Ovary (tissue), 7 donors: ENCODE measurements at regions not wholly inside any gene's neighbourhood (a gene's known extent, or its start where the extent isn't known, plus 50 kb on each side); places are given as distances from the start of the nearest gene placed in this dataset.

Experiments used
- DNase-seq, 5 donors: peaks; one replicate each; pipeline ENCODE4 v3.0.0-alpha.2; 2019 to 2020
- H3K27ac ChIP-seq, 2 donors: fragments of 200-600 bp; one replicate each; pipeline versions ENCODE4 v1.5.1 to v1.8.0; 2019 to 2022
- H3K27me3 ChIP-seq: fragments of 200-600 bp; one replicate; pipeline ENCODE4 v1.8.0; 2022
- H3K36me3 ChIP-seq: fragments of 200-600 bp; sonication (generic); one replicate; pipeline ENCODE4 v1.5.1; 2019
- H3K4me1 ChIP-seq: one replicate; pipeline ENCODE4 v1.8.1; 2013; ENCODE audit warnings: mild to moderate bottlenecking, moderate library complexity; ENCODE audit not compliant: insufficient read depth
- H3K4me3 ChIP-seq: fragments of 200-600 bp; sonication (generic); one replicate; pipeline ENCODE4 v1.5.1; 2017
- H3K9me3 ChIP-seq, 2 donors: fragments of 200-600 bp in 1 of 2; sonication (generic) in 1 of 2; one replicate each; pipeline versions ENCODE4 v1.5.1 to v1.8.1; 2013 to 2019; ENCODE audit warnings: mild to moderate bottlenecking in 1 of 2, moderate library complexity in 1 of 2
- CTCF ChIP-seq, 3 donors: fragments of 450-650 bp in 2 of 3; fragments of 200-600 bp in 1 of 3; IDR thresholded peaks; one replicate each; pipeline versions ENCODE4 v1.5.1 to v1.8.0; 2016 to 2022; ENCODE audit warnings: antibody characterized with exemption in 3 of 3, mild to moderate bottlenecking in 1 of 3
- EP300 ChIP-seq: sonication (generic); formaldehyde crosslinking; IDR thresholded peaks from one replicate; pipeline ENCODE4 v1.6.1; 2017; ENCODE audit warnings: antibody characterized with exemption
- POLR2A ChIP-seq: fragments of 450-650 bp; IDR thresholded peaks from one replicate; pipeline ENCODE4 v1.6.1; 2017; ENCODE audit warnings: antibody characterized with exemption, mild to moderate bottlenecking, moderate library complexity
- WGBS, 3 donors: extraction: QIAGEN DNeasy Blood & Tissue Kit in 1 of 3; methylation state at CpG; one replicate each; pipeline versions ENCODE4 v1.1.5 to v1.1.7; 2013 to 2017; 5-methylcytosine and 5-hydroxymethylcytosine counted together
- intact Hi-C, 4 donors: fragments of 100-400 bp; cut with DNase I; formaldehyde crosslinking; loops; one replicate each; pipeline versions ENCODE4 v1.11.0 to v1.15.1; 2022 to 2023
- donor health status: DM: no; HTN: no; CAD: no; lungs with moderate emphysema.
- donor health status: DM: no; HTN: no; CAD: no.
- donor health status: Bipolar disorder and iron deficiency.
- donor health status: DM: no; HTN: no; CAD: no.
- donor health status: DM: yes; HTN: yes; CAD: no.

- TF ChIP-seq EP300 (no peak), POLR2A (no peak), CTCF (IDR thresholded peaks at IDR 0.05) (no peak)
- intact Hi-C loops: no loop called here
- DNase-seq: no peak
- no peak overlapping the region for H3K27ac ChIP-seq
- no peaks in the 10 kb centered on the region for H3K36me3 ChIP-seq
- H3K9me3 ChIP-seq: no peaks in the 10 kb centered on the region
- no peak overlapping the region for H3K4me3 ChIP-seq
- no peaks in the 10 kb centered on the region for H3K4me1 ChIP-seq
- H3K27me3 ChIP-seq: no peaks in the 10 kb centered on the region
- 77 to 83% (median 81%) methylated on average over 9 of the region's 9 CpGs for WGBS, 3 donors
Measured at GRCh38 chr10:47160261-47160908, 139.6 kb upstream of the GDF10 start.

DNA sequence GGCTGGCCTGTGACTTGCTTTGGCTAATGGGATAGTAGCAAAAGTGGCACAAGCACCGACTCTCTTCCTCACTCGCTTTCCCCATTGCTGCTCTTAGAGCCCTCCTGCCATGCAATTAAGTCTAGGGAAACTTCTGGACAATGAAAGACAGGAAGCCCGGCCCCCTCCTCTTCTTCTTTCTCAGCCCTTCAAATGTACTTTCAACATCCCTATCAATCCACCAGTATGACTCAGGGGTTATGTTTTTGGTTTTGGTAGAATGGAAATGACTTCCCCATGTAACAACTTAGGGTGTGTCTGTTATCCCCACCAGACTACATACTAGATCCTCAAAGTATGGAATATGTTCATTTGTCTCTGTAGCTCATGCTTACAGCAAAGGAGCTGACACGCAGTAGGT, 139.0 kb upstream of the GDF10 start:
- TF ChIP-seq POLR2A: no peak
- TF ChIP-seq EP300: no peak
- TF ChIP-seq CTCF (IDR thresholded peaks at IDR 0.05): no peak
- Histone ChIP-seq H3K36me3 (no peaks in the 10 kb centered on the region), H3K4me3 (no peak overlapping the region), H3K9me3 (no peaks in the 10 kb centered on the region), H3K27ac (no peak overlapping the region), H3K27me3 (no peaks in the 10 kb centered on the region), H3K4me1 (no peaks in the 10 kb centered on the region)
- intact Hi-C loops: no loop called here
- no peak for DNase-seq
- WGBS, 3 donors: 85 to 91% (median 90%) methylated on average over 4 of the region's 4 CpGs

DNA sequence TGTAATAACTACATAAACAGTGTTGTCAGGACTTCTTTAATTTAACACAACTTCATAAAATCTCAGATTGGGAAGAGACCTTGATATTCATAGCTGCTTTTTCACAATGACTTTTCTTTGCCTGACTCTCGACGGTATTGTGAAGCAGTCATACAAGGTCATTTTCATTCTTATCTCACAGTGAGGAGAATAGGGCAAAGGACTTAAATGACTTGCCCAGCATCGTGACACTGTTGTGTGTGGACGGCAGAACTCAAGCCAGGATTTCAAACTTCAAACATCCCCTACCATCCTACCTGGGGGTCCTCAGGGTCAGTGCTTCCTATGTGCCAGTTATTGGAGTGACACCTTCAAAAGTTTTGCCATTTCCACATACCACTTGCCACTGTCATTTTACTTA, 138.5 kb upstream of the GDF10 start:
- TF ChIP-seq CTCF (IDR thresholded peaks at IDR 0.05) (no peak), POLR2A (no peak), EP300 (no peak)
- intact Hi-C loops: no loop called here
- H3K27me3 ChIP-seq: no peaks in the 10 kb centered on the region
- 28 to 58% (median 37%) methylated on average over 4 of the region's 4 CpGs for WGBS, 3 donors
- no peak overlapping the region for H3K27ac ChIP-seq
- no peak overlapping the region for H3K4me3 ChIP-seq
- DNase-seq: no peak
- H3K9me3 ChIP-seq: no peaks in the 10 kb centered on the region
- peaks cover 2% of the 10 kb centered on the region for H3K4me1 ChIP-seq
- no peaks in the 10 kb centered on the region for H3K36me3 ChIP-seq

- 92 to 93% (median 92%) methylated on average over 9 of the region's 9 CpGs for WGBS, 3 donors
- TF ChIP-seq POLR2A (no peak), EP300 (no peak), CTCF (IDR thresholded peaks at IDR 0.05) (no peak)
- Histone ChIP-seq H3K27me3 (no peaks in the 10 kb centered on the region), H3K36me3 (no peaks in the 10 kb centered on the region), H3K4me1 (peaks cover 2% of the 10 kb centered on the region), H3K9me3 (no peaks in the 10 kb centered on the region), H3K27ac (no peak overlapping the region), H3K4me3 (no peak overlapping the region)
- DNase-seq: no peak
- intact Hi-C loops: no loop called here
Measured at GRCh38 chr10:47164126-47164799, 135.7 kb upstream of the GDF10 start.
